ENCODE measurements at regions not wholly inside any gene's neighbourhood (a gene's known extent, or its start where the extent isn't known, plus 50 kb on each side); places are given as distances from the start of the nearest gene placed in this dataset.

DNA sequence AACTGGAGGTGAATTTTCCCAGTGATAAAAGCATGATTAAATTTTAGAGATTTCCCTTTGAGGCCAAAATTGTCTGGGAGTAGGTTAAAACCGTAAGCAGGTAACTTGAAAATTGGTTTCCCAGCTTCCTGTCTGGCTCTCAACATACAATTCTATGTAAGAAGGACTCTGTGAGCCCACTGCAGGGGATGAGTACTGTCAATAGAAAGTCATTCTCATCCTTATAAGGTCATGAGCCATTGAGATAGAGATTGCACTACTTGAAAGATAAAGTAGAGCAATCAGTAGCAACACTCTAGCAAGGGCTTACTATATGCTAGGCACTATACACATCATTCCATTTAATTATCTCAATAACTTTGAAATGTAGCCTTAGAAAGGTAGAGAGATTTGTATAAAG lies 225.6 kb upstream of the HMGA2 start:
- DNase-seq (ENCODE audit: low spot score), result no peak

DNA sequence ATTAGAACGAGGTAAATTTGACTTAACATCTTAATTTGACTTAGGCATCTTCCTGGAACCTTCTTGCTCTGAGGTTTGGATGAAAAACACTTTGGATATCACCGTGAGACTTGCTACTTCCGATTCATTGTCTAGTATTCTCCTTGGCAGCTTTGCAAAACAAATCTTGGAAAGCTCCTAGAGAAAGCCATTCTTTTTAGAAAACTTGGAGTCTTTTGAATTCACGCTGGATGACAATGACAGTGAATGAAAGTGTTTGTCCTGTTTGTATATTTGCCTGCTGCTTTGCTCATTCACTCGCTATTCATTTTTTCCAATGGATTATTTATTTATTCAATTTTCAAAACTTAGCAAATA lies 222.1 kb upstream of the HMGA2 start:
- DNase-seq (ENCODE audit: low spot score), result no peak

DNA sequence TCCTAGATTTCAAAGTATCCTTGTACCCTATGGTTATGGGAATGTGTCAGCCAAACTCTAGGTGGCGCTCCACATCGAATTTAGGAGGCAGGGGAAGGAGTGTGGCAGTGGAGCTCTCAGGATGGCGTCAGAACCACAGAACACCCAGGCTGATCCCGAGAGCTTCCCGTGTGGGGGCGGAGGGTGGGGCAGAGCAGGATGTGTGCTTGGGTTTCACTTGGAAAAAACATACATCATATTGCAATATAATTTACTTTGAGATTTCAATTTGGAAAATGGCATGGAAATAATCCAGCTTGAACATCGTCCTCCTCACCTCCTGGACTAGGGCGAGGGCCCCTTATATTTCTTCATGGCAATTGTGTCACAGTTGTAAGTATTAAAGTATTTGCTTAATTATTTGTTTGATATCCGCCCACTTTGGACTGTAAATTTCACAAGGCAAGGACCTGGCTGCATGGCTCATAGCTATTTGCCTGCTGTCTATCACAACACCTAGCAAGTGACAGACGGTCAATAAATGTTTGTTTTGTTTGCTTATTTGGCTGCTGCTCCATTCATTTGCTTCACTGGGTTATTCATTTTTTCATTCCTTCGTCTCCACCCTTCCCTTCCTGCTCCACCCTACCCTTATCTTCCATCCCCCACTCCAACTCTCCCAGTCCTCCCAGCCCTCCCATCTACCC lies 221.5 kb upstream of the HMGA2 start:
- peak; percentile 91 for DNase-seq (ENCODE audit: low spot score)

DNA sequence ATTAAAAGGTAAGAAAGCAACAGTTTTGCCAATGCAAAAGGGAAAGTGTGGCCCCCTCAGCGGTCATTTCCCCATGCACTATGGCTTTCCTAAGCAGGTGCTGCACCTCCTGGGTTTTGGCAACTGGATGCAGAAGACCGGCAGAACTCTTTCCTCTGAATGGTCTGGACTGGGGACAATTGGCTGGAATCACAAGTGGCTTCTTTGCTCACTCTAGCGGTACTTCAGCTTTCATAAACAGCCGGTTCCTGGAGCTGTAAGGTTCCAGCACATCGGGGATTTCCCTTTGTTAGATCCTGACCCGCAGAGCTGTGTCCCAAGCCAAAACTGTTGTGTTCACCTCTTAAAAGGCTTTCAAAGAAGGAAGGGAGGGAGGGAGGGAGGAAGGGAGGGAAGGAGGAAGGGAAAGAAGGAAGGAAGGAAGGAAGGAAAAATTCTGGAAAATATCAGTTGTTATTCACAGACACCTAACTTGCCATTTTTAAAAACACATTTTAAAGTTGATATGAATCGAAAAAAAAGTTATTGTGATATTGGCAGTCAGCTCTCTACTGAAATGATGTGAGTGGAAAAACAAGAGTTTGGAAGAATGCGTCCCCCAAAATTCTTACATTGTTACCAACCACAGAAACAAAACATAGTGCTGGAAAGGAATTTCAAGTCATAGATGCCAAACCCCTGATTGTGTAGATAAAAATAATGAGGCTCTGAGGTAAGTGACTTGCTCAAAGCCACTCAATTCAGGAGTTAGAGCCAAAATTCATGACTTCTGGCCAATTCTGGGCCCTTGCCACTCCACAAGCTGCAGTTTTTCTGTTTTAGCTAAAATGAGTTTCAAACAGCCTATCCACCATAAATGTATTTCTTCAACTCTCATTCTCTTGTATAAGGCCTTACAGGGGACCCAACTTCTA lies 220.6 kb upstream of the HMGA2 start:
- peak; percentile 71 for DNase-seq (ENCODE audit: low spot score)

DNA sequence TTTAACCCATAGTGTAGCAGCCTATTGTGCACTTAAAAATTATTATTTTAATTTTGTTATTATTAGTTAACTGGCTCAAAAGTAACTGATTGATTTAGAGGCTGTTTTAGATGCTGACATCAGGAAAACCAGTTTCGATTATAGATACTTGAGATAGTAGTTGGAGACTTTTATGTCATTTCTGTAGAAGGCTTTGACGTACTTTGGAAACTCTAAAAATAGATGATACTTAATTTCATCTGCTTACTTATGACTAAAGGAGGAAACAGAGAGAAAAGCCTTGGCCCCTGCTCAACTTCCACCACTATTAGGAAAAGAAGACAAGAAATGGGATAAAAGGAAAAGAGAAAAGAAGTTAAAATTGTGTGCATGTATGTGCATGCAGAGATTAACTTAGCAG lies 219.3 kb upstream of the HMGA2 start:
- no peak for DNase-seq (ENCODE audit: low spot score)

DNA sequence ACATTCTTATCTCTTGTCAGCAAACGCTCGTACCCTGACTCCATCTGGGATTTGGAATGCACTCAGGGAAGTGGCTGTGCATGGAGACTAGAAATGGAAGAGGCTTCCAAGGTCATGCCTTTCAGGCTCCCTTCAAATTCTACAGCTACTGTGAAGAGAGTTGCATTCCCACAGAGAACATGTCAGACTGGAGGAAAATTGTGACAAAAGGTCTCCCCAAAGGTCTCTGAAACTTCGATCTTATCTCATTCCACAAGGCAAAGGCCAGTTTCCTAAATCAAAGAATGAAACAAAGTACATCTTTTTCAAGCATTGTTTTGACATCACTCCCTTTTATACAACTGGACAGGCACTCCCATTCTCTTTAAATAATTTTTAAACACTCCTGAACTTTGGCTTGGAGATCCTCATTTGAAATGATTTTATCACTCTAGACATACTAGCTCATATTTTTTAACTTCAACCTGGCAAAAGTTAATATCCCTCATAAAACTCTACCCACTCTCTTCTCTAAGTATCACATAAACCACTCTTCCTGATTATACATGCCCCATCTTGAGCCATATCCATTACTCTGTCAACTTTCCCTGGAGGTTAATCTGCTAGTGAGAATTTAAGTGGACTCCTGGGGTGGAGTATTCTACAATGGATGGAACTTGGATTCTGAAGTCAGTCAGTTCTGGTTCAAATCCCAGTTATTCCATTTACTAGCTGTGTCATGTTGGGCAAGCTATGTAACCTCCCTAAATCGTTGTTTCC lies 218.1 kb upstream of the HMGA2 start:
- DNase-seq (ENCODE audit: low spot score), result no peak

DNA sequence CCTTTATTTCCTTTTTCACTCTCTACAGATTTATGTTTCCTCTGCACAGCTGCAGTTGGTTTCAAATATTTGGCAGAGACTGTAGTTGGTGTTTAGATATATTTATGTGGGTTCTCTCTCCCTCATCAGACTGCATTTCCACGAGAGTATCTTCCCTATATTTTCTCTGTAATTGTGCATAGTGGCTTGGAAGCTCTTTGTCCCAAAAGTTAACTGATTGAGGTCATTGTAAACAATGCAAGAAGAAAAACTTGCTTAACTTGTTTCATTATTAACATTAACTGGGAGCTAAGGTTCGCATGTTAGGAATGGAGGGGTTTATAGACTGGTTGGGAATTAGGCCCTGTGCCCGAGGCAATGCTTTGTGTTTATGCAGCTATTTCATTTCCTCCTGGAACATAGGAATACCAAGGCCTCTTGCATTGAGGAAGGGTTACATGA lies 216.9 kb upstream of the HMGA2 start:
- DNase-seq (ENCODE audit: low spot score), result no peak

DNA sequence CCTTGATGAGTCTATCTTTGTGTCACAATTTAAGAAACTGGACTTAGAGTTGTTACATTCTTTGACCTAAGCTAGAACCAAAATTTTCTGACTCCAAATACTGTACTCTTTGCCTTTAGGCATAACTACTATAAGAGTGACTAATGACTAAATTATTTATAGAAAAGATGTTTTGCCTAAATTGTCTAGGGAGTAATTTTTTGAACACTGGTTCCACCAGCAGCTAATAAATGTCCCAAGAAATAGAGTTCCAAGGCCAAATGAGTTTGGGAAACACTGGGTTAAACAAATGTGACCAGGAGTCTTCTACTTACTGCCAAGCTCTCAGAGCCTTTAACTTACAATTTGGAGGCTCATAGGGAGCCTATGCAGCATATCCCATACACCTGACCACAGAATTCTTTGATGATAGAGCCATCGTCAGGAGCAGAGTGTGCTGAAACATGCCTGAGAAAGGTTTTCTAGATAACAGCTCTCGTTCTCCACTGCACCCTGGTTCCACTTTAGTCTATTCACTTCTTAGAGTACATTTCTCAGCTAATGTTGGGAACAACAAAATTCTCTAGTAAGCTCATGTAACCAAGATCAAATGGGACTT lies 215.9 kb upstream of the HMGA2 start:
- DNase-seq (ENCODE audit: low spot score), result no peak

DNA sequence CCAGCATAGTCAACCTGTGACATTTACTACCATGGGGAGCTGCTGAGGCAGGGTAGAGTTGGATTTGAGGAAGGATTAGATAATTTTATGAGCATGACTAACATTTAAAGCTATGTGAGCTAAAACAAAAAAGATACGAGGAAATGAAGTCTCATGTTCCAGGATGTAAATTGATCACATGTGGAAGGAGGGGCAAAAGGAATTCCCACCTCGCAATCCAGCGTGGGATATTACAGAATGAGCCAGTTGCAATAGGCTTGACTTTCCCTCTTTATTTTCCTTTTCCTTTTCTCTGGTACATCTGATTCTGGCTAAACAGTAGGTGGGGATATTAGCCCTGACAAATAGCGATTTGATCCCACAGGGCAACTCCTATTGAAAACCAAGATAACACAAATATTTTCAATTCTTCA lies 214.9 kb upstream of the HMGA2 start:
- peak; percentile 32 for DNase-seq (ENCODE audit: low spot score)

DNA sequence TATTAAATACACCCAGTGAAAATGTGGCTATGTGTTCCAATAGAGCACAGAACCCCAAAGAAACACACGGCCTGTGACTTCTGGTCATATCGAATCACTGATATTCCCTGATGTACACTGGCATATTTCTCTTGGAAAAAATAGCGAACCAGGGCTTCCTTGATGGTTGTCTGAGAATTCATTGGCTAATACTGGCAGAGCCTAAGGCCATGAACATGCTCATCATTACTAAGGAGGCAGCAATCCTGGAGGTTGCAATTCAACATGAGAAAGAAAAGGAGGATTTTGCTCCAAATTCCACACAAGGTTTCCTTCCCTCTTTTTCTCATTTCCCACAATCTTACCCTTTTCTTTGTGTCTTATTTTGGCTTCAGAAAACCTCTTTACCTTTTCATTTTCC lies 212.9 kb upstream of the HMGA2 start:
- no peak for DNase-seq (ENCODE audit: low spot score)

DNA sequence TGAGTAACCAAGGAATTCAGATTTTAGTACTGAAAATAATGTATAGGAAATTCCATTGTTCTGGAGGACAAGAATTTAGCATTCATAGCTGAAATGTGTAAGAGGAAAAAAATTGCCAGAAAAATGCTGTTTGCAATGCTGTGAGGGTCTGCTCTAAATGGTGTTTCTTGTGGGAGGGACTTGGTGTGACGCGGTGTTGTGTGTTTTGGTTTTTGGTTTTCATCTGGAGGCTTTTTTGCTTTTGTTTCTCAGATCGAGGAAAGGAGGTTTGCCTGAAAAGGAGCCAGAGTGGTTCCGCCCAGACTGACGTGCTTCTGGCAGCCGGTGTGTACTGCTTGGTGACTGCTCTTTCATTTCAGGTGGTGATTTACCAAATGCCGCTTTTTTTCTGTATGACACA lies 211.8 kb upstream of the HMGA2 start:
- DNase-seq (ENCODE audit: low spot score), result peak; percentile 9

DNA sequence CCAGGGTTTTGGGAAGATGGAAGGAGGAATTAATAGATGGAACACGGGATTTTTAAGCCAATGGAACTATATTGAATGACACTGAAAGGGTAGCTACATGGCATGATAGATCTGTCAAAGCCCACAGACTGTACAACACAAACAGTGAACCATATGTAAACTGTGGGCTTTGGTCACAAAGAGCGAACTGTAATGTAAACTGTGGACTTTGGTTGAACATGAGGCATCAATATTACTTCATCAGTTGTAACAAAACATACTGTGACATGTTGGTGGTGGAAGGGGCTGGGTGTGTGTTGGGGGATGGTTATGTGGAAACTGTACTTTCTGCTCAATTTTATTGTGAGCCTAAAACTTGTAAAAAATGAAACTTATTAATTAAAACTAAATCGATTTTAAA lies 210.6 kb upstream of the HMGA2 start:
- DNase-seq (ENCODE audit: low spot score), result no peak

DNA sequence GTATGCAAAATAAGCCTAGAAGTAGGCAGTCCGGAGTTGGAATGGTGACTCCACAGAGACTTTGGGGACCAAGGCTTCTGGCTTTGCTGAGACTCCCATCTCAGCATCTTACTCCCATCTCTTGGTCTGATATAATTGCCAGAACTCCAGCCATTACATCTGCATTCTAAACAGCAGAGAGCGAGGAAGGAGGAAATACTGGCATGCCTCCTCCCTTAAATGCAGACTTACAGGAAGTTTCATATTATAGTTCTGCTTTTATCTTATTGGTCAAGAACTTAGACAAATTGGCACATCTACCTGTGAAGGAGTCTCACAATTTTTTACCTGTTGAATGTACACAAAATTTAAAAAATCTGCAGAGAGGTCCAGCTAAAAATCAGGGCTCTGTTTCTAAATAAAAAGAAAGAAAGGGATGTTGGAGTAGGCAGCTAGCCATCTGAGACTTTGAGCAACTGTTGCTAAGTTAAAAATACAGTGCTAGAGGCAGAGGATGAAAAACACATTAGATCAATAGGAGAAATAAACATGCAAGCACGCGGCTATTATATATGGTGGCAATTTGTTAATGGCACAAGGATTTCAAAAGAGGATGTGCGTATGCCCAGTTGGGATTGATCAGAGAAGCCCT lies 209.9 kb upstream of the HMGA2 start:
- DNase-seq (ENCODE audit: low spot score), result no peak

DNA sequence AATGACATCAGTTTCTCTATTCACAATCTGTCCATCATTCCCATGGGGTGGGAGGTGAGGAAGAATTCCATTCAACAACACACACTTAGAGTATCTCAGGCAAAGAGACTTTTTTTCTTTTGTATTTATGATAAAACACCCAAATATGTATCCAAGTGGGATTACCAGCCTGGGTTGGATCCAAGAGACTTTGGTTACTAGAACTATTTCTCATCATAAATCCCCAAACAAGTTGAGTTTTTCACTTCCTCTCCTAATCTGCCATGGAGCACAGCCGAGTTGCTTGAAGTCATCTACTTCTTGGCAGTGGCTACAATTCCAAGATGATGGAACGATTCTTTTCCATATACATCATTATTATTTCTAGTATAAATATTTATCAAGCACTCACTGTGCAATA lies 209.2 kb upstream of the HMGA2 start:
- DNase-seq (ENCODE audit: low spot score), result peak; percentile 60

DNA sequence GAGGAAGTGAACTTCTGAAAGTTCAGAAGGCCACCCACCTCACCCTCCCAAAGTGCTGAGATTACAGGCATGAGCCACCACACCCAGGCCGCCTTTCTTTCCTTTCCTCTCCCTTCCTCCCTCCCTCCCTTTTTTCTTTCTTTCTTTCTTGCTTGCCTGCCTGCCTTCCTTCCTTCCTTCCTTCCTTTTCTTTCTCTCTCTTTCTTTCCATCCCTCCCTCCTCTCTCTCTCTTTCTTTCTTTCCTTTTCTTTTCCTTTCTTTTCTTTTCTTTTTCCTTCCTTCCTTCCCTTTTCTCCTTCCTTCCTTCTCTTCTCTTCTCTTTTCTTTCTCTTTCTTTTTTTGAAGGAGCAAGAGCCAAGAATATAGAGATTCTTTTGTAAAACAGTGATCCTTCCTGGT lies 208.3 kb upstream of the HMGA2 start:
- no peak for DNase-seq (ENCODE audit: low spot score)

DNA sequence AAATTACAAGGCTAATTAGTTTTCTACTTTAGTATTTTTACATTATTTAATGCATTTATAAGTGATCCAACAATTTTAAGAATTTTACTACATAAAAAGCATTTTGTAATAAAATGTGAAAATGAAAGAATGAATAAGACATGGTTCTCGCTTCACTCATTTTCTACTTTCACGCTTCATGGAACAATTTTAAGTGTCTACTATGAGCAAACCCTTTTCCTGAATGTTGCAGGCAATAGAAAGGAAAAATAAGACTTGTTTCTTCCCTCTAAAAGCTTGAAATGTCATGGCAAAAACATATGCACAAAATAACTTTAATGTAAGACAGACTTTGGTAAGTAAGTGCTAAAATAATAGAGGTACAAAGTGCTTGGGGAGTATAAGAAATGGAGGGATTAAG lies 205.7 kb upstream of the HMGA2 start:
- DNase-seq (ENCODE audit: low spot score), result no peak

DNA sequence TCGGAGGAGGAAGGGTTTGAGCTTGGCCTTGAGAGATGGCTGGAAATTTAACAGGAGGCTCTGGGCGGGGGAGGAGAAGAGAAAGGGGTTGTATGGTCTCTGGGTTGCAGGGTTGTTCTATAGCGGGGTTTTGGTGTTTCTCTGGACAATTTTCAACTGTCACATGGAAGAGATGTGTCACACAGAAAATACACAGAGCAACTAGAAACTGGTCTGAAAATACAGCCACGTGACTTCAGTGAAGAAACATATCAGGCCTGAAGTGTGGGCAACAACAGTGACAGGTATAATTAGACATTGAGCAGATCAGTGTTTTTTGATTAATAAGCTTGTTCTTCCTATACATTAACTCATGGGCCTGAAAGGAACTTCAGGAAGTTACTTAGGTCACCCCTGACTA lies 205.3 kb upstream of the HMGA2 start:
- no peak for DNase-seq (ENCODE audit: low spot score)

DNA sequence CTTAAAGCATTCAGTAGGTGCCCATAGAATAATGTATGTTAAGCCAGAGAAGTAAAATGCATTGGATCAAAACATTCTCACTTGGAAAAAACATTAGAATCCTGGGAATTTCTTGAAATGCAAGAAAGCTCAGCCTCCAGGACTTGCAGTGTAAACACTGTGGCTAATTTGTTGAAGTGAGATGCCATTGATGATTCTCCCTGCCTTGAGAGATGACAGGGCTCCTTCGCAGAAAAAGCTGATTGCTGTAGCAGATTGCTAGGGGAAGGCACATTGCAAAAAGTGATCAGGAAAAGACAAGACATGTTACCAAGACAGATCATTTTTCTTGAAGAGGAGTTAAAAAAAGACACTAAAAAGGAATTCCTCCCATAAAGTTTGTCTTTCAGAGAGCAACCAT lies 204.2 kb upstream of the HMGA2 start:
- no peak for DNase-seq (ENCODE audit: low spot score)

DNA sequence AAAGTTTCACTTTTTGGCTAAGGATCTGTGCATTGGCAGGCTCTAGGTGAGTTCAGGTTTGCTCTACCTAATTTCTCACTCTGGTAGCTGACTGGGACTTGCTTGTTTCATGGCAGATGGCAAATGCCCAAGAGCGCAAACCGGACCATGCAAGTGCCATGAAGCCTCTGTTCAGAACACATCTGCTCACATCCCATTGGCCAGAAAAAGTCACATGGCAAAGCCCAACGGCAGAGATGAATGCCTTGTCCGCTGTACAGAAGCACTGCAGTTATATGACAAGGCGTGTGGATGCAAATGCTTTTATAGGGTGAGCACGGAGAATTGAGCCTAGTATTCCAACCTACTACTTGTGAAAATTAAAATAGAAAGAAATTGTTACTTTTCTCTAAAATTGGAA lies 202.2 kb upstream of the HMGA2 start:
- no peak for DNase-seq (ENCODE audit: low spot score)

DNA sequence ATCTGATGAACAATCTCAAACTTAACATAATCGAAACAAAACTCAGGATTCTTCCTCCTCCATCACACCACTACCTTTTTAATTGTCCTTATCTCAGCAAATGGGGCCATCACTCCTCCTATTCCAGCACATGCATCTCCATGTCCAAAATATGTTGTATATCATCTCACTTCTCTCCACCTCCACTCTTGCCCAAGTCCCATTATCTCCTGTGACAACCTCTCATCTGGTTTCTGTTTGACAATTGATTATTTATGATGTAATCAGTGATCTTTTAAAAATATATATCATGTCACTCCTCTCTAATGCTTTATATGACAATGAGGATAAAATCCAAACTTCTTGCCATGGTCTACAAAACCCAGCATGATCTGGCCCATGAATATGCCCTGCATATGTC lies 200.8 kb upstream of the HMGA2 start:
- no peak for DNase-seq (ENCODE audit: low spot score)

DNA sequence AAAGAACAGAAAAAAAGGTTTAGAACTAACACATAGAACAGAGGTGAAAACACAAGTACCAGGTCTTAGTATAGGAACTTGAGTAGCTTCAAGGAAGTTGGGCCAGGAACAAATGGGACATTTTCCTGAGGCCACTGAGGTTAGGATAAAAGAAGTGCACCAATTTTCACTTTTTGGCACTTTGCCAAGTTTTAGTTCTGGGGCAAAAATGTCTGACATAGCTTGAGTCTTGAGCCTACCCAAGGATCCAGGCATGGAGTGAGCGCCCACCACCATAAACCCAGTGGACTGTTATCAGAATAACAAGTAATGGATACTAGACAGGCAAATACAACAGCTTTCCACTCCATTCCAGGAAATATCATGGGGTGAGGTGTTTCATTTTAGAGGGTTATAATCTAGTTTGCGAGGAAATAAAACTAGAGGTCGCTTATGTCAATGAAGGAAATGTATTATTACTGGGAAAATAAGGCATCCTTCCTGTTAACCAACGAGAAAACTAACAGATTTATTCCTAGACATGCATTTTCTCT lies 199.7 kb upstream of the HMGA2 start:
- DNase-seq (ENCODE audit: low spot score), result no peak

DNA sequence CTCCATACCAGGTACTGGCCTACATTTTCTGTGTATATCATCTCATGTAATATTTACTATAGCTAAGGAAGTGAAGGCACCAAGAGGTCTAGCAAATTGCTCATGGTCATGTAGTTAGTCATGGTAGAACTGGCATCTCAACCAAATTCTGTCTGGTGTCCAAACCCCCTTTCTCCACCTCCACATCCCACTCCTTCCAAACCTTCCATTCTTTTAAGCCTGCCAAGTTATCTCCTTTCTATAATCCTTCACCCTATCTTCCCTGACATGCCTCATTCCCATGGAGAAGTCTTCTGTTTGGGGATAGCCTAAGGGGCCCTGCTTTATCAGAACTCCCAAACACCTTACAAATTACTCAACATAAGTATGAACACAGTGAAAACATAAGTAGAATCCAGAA lies 196.2 kb upstream of the HMGA2 start:
- no peak for DNase-seq (ENCODE audit: low spot score)

All from GM03348 (cell line).